ENCODE measurements at regions not wholly inside any gene's neighbourhood (a gene's known extent, or its start where the extent isn't known, plus 50 kb on each side); places are given as distances from the start of the nearest gene placed in this dataset.

DNA sequence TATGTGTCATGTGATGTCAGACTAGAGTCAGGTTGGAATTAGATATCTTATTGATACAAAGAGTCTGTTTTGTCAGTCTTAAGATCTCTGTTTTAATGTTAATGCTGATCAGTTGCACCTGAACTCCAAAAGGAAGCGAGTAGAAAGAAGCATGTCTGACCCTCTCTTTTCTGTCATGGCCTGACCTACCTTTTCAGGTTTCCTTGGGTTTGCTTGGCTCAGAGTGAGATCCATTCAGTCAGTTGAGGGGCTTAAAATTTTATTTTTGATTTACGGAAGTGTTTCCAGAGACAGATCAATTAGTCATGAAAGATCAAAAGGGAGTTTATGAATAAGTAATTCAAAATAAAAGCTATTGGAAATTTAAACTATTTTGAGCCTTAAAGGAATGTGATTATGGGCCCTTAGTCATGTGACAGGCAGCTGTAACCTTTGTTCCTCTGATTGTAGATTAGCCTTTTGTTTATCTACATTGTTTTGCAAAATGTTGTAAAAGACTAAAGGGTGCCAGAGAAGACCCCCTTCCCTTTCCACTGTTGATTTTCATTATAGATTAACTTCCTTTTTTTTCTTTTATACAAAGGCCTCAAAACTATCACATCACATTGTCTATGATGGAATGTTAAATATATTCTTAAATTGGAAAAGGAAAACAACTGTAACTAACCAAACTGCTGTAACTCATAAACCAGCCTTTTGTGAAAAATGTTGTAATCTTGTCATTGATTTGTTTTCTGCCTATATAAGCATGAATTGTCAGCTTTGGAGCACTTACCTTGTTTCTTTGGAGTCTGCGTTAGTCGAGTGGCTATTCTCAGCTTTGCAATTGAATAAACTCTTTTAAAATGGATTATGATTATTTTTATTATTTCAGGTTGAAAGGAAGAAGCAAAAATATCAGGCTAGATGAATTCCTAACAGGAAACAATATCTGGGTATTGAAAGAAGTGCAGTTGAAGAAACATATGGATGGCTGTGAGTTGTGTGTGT is 195.5 kb upstream of the MBL2 start:
- H3K27ac ChIP-seq (ENCODE audit: low read depth, low read length) = no peak overlapping the region
- H3K4me1 ChIP-seq (ENCODE audit: control insufficient read depth, insufficient read depth, low read length, unreplicated experiment) = no peaks in the 10 kb centered on the region
- H3K4me3 ChIP-seq (ENCODE audit: low read depth, low read length) = no peak overlapping the region
- no peak overlapping the region for H2AFZ ChIP-seq (ENCODE audit: low read length, unreplicated experiment)
- no peaks in the 10 kb centered on the region for H3K36me3 ChIP-seq (ENCODE audit: insufficient read depth, low read length)
- H3K27me3 ChIP-seq (ENCODE audit: insufficient read depth, low read length) = no peaks in the 10 kb centered on the region
- no peaks in the 10 kb centered on the region for H3K79me2 ChIP-seq (ENCODE audit: control insufficient read depth, insufficient read depth, low read length, unreplicated experiment)

DNA sequence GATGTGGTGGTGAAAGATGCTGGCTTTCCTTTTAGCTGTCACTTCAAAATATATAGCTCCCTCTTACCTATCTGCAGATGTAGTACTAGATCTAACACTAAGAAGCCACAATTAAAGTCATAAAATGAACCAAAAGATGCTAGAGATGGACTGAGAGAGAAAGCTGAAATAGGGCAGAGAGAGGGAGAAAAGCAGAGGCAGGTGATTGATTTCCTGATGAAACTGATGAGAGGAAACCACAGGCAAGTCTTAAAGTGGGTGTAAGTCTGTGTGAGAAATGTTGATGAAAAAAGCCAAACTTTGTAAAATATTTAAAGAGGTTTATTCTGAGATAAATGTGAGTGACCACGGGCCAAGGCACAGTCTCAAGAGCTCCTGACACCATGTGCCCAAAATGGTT is 194.3 kb upstream of the MBL2 start:
- Histone ChIP-seq H3K79me2 (ENCODE audit: control insufficient read depth, insufficient read depth, low read length, unreplicated experiment) (no peaks in the 10 kb centered on the region), H3K36me3 (ENCODE audit: insufficient read depth, low read length) (no peaks in the 10 kb centered on the region), H3K27ac (ENCODE audit: low read depth, low read length) (no peak overlapping the region), H3K4me3 (ENCODE audit: low read depth, low read length) (no peak overlapping the region), H3K4me1 (ENCODE audit: control insufficient read depth, insufficient read depth, low read length, unreplicated experiment) (no peaks in the 10 kb centered on the region), H2AFZ (ENCODE audit: low read length, unreplicated experiment) (no peak overlapping the region), H3K27me3 (ENCODE audit: insufficient read depth, low read length) (no peaks in the 10 kb centered on the region)

GRCh38 chr10:52965938-52966401 is 193.4 kb upstream of the MBL2 start:
- Histone ChIP-seq H2AFZ (ENCODE audit: low read length, unreplicated experiment) (no peak overlapping the region), H3K4me3 (ENCODE audit: low read depth, low read length) (no peak overlapping the region), H3K27me3 (ENCODE audit: insufficient read depth, low read length) (no peaks in the 10 kb centered on the region), H3K79me2 (ENCODE audit: control insufficient read depth, insufficient read depth, low read length, unreplicated experiment) (no peaks in the 10 kb centered on the region), H3K27ac (ENCODE audit: low read depth, low read length) (no peak overlapping the region), H3K4me1 (ENCODE audit: control insufficient read depth, insufficient read depth, low read length, unreplicated experiment) (no peaks in the 10 kb centered on the region), H3K36me3 (ENCODE audit: insufficient read depth, low read length) (no peaks in the 10 kb centered on the region)

GRCh38 chr10:52965509-52965908 is 192.9 kb upstream of the MBL2 start:
- H3K27ac ChIP-seq (ENCODE audit: low read depth, low read length) = no peak overlapping the region
- no peak overlapping the region for H2AFZ ChIP-seq (ENCODE audit: low read length, unreplicated experiment)
- H3K4me1 ChIP-seq (ENCODE audit: control insufficient read depth, insufficient read depth, low read length, unreplicated experiment) = no peaks in the 10 kb centered on the region
- H3K27me3 ChIP-seq (ENCODE audit: insufficient read depth, low read length) = no peaks in the 10 kb centered on the region
- H3K79me2 ChIP-seq (ENCODE audit: control insufficient read depth, insufficient read depth, low read length, unreplicated experiment) = no peaks in the 10 kb centered on the region
- no peak overlapping the region for H3K4me3 ChIP-seq (ENCODE audit: low read depth, low read length)
- no peaks in the 10 kb centered on the region for H3K36me3 ChIP-seq (ENCODE audit: insufficient read depth, low read length)

- Histone ChIP-seq H3K4me1 (ENCODE audit: control insufficient read depth, insufficient read depth, low read length, unreplicated experiment) (no peaks in the 10 kb centered on the region), H3K36me3 (ENCODE audit: insufficient read depth, low read length) (no peaks in the 10 kb centered on the region), H3K79me2 (ENCODE audit: control insufficient read depth, insufficient read depth, low read length, unreplicated experiment) (no peaks in the 10 kb centered on the region), H3K27me3 (ENCODE audit: insufficient read depth, low read length) (no peaks in the 10 kb centered on the region), H2AFZ (ENCODE audit: low read length, unreplicated experiment) (no peak overlapping the region), H3K4me3 (ENCODE audit: low read depth, low read length) (no peak overlapping the region), H3K27ac (ENCODE audit: low read depth, low read length) (no peak overlapping the region)
Measured at GRCh38 chr10:52961323-52961722, 188.7 kb upstream of the MBL2 start.

- Histone ChIP-seq H3K36me3 (ENCODE audit: insufficient read depth, low read length) (no peaks in the 10 kb centered on the region), H2AFZ (ENCODE audit: low read length, unreplicated experiment) (no peak overlapping the region), H3K27me3 (ENCODE audit: insufficient read depth, low read length) (no peaks in the 10 kb centered on the region)
Measured at GRCh38 chr10:52959810-52960209, 187.2 kb upstream of the MBL2 start.

DNA sequence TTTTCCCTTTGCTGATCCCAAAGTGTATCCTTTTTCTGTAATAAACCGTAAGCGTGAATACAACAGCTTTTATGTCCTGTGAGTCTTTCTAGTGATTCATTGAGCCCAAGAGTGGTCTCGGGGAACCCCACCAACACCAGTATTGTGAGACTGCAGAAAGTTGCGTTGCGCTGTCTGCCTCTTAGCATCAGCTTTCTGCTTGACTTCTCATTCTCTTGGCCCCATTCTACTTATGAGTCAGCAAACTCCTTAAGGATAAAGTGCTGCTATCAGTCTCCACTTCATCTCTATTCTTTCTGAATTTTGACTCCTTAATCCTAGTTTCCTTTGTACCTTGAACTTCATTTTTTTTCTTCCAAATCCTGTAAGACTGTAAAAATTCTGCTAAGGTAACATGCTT is 184.3 kb upstream of the MBL2 start:
- Histone ChIP-seq H3K79me2 (ENCODE audit: control insufficient read depth, insufficient read depth, low read length, unreplicated experiment) (no peaks in the 10 kb centered on the region), H2AFZ (ENCODE audit: low read length, unreplicated experiment) (no peak overlapping the region), H3K4me1 (ENCODE audit: control insufficient read depth, insufficient read depth, low read length, unreplicated experiment) (no peaks in the 10 kb centered on the region), H3K36me3 (ENCODE audit: insufficient read depth, low read length) (no peaks in the 10 kb centered on the region), H3K4me3 (ENCODE audit: low read depth, low read length) (no peak overlapping the region), H3K27ac (ENCODE audit: low read depth, low read length) (no peak overlapping the region), H3K27me3 (ENCODE audit: insufficient read depth, low read length) (no peaks in the 10 kb centered on the region)

More at GRCh38 chr10:52959810-52960209, 187.2 kb upstream of the MBL2 start:
- Histone ChIP-seq H3K4me1 (ENCODE audit: control insufficient read depth, insufficient read depth, low read length, unreplicated experiment) (no peaks in the 10 kb centered on the region), H3K4me3 (ENCODE audit: low read depth, low read length) (no peak overlapping the region), H3K27ac (ENCODE audit: low read depth, low read length) (no peak overlapping the region), H3K79me2 (ENCODE audit: control insufficient read depth, insufficient read depth, low read length, unreplicated experiment) (no peaks in the 10 kb centered on the region)

DNA sequence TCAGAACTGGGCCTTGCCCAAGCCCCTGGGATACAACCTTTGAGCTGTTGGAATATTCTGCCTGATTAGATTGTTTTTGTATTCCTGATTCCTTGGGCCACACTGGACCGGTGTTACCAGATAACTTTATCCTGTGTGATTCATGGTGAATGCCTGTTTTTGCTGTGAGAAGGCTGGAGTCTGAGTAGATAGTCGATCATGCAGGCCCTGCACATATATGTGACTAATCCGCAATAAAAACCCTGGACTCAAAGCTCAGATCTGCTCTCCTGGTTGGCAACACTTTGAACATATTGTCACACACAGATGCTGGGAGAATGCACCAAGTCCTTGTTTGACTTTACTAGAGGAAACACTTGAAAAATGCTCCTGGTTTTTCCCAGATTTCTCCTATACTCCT is 183.9 kb upstream of the MBL2 start:
- H3K27ac ChIP-seq (ENCODE audit: low read depth, low read length) = no peak overlapping the region

DNA sequence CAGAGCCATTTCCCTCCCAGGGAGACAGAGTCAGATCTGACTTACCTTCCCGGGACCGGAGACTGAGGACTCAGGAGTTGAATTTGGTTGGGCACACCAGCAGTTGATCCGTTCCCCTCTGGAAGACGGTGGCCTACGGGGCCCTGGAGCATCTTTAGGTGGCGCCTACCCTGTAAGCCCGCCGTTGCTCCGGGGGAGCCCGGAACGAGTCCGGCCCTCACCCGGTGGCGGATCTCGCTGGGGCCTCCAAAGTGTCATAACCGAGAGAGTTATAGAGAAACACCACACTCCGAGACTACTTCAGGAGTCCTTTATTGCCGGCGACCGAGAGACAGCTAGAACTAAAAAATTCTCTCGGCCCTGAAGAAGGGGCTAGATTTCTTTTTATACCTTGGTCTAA is 182.8 kb upstream of the MBL2 start:
- no peaks in the 10 kb centered on the region for H3K27me3 ChIP-seq (ENCODE audit: insufficient read depth, low read length)
- no peaks in the 10 kb centered on the region for H3K36me3 ChIP-seq (ENCODE audit: insufficient read depth, low read length)
- H2AFZ ChIP-seq (ENCODE audit: low read length, unreplicated experiment) = no peak overlapping the region
- no peaks in the 10 kb centered on the region for H3K4me1 ChIP-seq (ENCODE audit: control insufficient read depth, insufficient read depth, low read length, unreplicated experiment)
- H3K27ac ChIP-seq (ENCODE audit: low read depth, low read length) = no peak overlapping the region
- H3K4me3 ChIP-seq (ENCODE audit: low read depth, low read length) = no peak overlapping the region
- H3K79me2 ChIP-seq (ENCODE audit: control insufficient read depth, insufficient read depth, low read length, unreplicated experiment) = no peaks in the 10 kb centered on the region

More for the DNA sequence above, 183.9 kb upstream of the MBL2 start:
- Histone ChIP-seq H3K27me3 (ENCODE audit: insufficient read depth, low read length) (no peaks in the 10 kb centered on the region), H3K4me1 (ENCODE audit: control insufficient read depth, insufficient read depth, low read length, unreplicated experiment) (no peaks in the 10 kb centered on the region), H3K4me3 (ENCODE audit: low read depth, low read length) (no peak overlapping the region), H2AFZ (ENCODE audit: low read length, unreplicated experiment) (no peak overlapping the region), H3K36me3 (ENCODE audit: insufficient read depth, low read length) (no peaks in the 10 kb centered on the region), H3K79me2 (ENCODE audit: control insufficient read depth, insufficient read depth, low read length, unreplicated experiment) (no peaks in the 10 kb centered on the region)

- H3K27me3 ChIP-seq (ENCODE audit: insufficient read depth, low read length) = no peaks in the 10 kb centered on the region
- H3K36me3 ChIP-seq (ENCODE audit: insufficient read depth, low read length) = no peaks in the 10 kb centered on the region
- H3K79me2 ChIP-seq (ENCODE audit: control insufficient read depth, insufficient read depth, low read length, unreplicated experiment) = no peaks in the 10 kb centered on the region
- no peaks in the 10 kb centered on the region for H3K4me1 ChIP-seq (ENCODE audit: control insufficient read depth, insufficient read depth, low read length, unreplicated experiment)
- no peak overlapping the region for H2AFZ ChIP-seq (ENCODE audit: low read length, unreplicated experiment)
- H3K4me3 ChIP-seq (ENCODE audit: low read depth, low read length) = no peak overlapping the region
- H3K27ac ChIP-seq (ENCODE audit: low read depth, low read length) = no peak overlapping the region
Measured at GRCh38 chr10:52954407-52954806, 181.8 kb upstream of the MBL2 start.

All from ACC112 (cell line).